HG03354 (cell line): ENCODE measurements at regions not wholly inside any gene's neighbourhood (a gene's known extent, or its start where the extent isn't known, plus 50 kb on each side); places are given as distances from the start of the nearest gene placed in this dataset.
"Not testable (repeated sequence)": the region's sequence is repeated elsewhere in the genome, so short reads cannot be mapped to it uniquely, and the experiment has no call there.

Source experiments
- ATAC-seq: cut with Tn5 transposase; IDR thresholded peaks from one replicate; pipeline ENCODE4 v1.9.1; 2021; ENCODE audit warnings: mild to moderate bottlenecking; ENCODE audit not compliant: unreplicated experiment, poor library complexity, severe bottlenecking

DNA sequence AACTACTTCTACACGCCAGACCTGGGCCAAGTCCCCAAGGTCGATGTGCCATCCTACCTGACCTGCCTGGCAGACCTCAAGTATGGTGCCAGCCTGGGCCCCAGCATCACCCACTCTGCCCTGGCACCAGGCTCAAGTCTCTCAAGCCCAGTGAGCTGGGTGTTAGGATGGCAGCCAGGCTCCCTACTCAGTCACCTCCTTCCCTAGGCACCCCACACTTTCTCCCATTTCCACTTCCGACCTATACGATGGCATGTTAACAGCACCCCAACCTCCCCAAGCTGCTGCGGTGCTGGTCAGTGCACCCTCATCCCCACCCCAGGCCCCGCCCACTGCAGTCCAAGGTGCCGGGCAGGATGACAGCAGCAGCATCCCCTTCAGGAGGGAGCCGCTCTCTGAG, 191.4 kb downstream of the KLRB1 start:
- not testable (repeated sequence) for ATAC-seq

DNA sequence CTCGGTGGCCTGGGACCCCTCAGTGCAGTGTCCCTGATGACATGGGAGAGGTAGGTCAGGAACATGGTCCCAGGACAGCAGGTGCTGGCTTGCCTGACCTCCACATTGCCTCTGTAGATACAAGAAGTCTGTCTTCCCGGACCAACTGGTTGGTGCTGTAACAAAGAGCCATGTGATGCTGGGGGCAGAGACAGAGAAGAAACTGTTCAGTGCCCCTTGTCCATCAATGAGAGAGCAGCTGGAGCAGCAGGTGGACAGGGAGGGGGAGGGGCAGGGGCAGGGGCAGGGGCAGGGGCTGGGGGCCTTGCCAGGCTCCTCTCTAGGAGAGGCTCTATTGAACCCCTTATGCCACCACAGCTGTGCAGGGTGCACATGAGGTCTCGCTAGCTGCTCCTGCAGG, 191.8 kb downstream of the KLRB1 start:
- not testable (repeated sequence) for ATAC-seq

GRCh38 chr12:9413862-9414261, 193.9 kb downstream of the KLRB1 start:
- ATAC-seq = not testable (repeated sequence)

GRCh38 chr12:9412459-9412858, 195.3 kb downstream of the KLRB1 start:
- ATAC-seq = not testable (repeated sequence)

- ATAC-seq = not testable (repeated sequence)
Observed at GRCh38 chr12:9411616-9412268, 196.0 kb downstream of the KLRB1 start.

DNA sequence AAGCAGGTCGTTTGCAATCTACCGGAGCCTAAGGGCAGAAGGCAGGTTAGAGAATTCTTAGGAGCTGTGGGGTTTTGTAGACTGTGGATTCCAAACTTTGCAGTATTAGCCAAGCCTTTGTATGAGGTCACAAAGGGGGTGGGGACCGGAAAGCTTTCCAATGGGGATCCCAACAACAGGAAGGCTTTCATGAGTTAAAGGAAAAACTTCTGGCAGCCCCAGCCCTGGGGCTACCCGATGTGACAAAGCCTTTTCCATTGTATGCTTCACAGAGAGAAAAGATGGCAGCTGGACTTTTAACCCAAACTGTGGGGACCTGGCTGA, 199.2 kb upstream of the PZP start:
- not testable (repeated sequence) for ATAC-seq

GRCh38 chr12:9406564-9407424, 198.6 kb upstream of the PZP start:
- ATAC-seq = no peak

- no peak for ATAC-seq
Observed at GRCh38 chr12:9405886-9406563, 197.8 kb upstream of the PZP start.

- no peak for ATAC-seq
Observed at GRCh38 chr12:9404469-9405260, 196.5 kb upstream of the PZP start.

- no peak for ATAC-seq
Observed at GRCh38 chr12:9404031-9404430, 195.8 kb upstream of the PZP start.

DNA sequence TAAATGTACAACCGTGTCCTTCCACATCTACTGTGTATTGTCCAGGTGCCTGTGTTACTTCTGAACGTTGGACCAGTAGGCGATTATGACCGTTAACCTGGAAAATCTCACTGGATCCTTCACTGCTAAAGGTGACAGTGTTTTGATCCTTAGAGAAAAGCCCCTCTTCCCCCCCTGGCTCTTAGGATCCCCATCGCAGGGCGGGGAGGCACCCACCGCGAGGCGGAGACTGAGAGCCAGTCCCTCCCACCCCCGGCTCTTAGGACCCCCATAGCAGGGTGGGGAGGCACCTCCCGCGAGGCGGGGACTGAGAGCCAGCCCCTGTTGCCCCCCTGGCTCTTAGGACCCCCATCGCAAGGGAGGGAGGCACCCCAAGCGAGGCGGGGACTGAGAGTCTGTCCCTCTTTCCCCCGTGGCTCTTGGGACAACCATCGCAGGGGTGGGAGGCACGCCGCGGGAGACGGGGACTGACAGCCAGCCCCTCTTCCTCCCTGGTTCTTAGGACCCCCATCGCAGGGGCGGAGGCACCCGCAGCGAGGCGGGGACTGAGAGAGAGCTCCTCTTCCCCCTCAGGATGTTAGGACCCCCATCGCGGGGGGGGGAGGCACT, 194.3 kb upstream of the PZP start:
- not testable (repeated sequence) for ATAC-seq

DNA sequence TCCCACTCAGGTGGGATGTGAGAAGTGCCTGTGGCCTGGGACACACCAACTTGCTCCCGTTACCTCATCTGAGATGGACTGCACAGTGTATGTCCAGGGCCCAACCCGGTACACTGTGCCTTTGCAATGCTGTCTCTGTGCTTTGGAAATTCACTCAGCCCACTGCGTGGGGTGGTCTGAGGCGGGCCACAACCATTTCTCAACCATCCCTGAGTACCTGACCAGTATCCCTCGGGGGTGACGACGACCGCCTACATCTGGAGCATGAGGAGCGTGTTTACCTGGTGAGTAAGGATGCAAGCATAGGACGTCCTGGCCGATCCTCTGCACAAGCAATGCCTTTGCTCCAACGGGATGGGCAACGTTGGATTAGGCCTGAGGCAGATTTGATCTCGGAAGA, 188.2 kb upstream of the PZP start:
- ATAC-seq = not testable (repeated sequence)

GRCh38 chr12:9395220-9395619, 187.0 kb upstream of the PZP start:
- ATAC-seq = not testable (repeated sequence)

GRCh38 chr12:9392842-9393241, 184.6 kb upstream of the PZP start:
- no peak for ATAC-seq

GRCh38 chr12:9391815-9392214, 183.6 kb upstream of the PZP start:
- no peak for ATAC-seq

DNA sequence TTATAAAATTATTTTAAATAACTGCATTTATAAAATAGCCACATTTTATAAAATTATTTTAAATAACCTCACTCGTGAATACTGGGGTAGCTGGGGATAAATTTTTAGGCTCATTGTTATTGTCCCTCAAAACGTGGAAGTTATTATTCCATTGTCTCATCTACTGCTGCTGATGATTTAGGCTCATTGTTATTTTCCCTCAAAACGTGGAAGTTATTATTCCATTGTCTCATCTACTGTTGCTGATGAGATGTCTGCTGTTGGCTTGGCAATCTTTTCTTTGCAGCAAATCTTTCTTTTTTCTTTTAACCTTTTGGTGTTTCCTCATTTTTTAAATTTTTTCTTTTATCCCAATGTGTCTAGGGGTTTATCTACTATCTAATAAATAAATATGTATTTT, 182.6 kb upstream of the PZP start:
- ATAC-seq = no peak

GRCh38 chr12:9389796-9390195, 181.6 kb upstream of the PZP start:
- no peak for ATAC-seq

DNA sequence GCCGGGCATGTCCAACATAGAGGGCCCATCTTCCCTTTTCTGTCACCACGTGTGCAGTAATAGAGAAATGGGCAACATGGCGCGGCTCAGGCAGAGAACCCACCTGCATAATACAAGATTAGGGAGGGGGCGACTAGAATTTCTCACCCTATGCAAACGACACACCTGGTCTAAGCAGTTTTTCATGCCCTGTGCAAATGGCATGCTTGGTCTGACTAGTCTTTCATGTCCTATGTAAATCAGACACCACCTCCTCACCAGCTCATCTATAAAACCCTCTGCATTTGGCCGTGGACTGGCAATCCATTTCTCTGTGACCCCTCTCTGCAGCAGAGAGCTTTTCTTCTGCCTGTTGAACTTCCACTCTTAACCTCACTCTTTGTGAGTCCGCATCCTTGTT, 180.2 kb upstream of the PZP start:
- ATAC-seq = no peak

GRCh38 chr12:9387450-9387849, 179.3 kb upstream of the PZP start:
- ATAC-seq = no peak

DNA sequence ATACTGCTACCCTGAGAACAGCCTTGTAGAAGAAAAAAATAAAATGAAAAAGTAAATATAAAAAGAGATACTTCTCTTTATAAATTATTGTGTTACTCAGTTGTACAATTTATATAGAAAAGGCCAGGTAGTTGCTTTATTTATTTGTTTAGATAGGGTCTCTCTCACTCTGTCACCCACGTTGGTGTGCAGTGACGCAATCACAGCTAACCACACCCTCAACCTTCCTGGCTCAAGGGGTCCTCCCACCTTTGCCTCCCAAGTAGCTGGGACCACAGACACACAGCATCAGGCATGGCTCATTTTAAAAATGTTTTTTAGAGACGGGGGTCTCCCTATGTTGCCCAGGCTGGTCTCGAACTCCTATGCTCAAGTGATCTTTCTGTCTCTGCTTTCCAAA, 175.4 kb upstream of the PZP start:
- ATAC-seq = no peak
